DOHH2 (cell line): ENCODE measurements at regions not wholly inside any gene's neighbourhood (a gene's known extent, or its start where the extent isn't known, plus 50 kb on each side); places are given as distances from the start of the nearest gene placed in this dataset.

ENCODE experiments used
- CTCF ChIP-seq: fragments of 200-600 bp; sonication (generic); IDR thresholded peaks from one replicate; pipeline ENCODE4 v1.5.1; 2014; ENCODE audit warnings: antibody characterized with exemption, mild to moderate bottlenecking, low read depth, low read length; ENCODE audit not compliant: poor library complexity, severe bottlenecking
- EZH2phosphoT487 ChIP-seq: fragments of 200-600 bp; sonication (generic); IDR thresholded peaks from 2 replicates; pipeline ENCODE4 v1.6.1; 2017; ENCODE audit warnings: borderline replicate concordance, mild to moderate bottlenecking, antibody characterized with exemption, low read length, moderate library complexity, mixed read lengths

DNA sequence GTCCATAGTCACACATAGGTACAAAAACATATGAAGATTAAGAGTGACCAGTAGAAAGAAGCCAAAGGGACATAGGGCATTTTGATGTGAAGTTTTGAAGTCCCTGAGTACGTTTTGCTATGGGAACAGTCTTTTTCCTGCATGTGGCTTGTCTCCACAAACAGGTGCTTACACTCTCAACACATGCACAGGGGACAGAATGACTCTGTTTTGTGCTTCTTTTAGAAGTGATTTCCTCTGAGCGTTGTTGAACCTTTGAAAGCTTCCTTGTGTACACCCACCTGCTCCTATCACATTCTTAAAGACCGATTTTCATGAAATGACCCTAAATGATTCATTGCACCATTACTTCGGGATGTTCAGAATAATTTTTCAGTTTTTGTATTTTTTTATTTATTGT lies 338.8 kb upstream of the CDH4 start:
- TF ChIP-seq CTCF (no peak), EZH2phosphoT487 (no peak)
